Endothelial cell of umbilical vein (primary cell): ENCODE measurements at regions not wholly inside any gene's neighbourhood (a gene's known extent, or its start where the extent isn't known, plus 50 kb on each side); places are given as distances from the start of the nearest gene placed in this dataset.

Source experiments
- BruUV-seq: library from RNA; stranded (reverse); fragments of 400-500 nt; replicated peaks from 2 replicates; lab custom pipeline; 2021; lab: Mats Ljungman, UMichigan
- CTCF ChIA-PET: fragments of 300-600, 350-600 bp; sonication (Branson Sonifier 250); formaldehyde crosslinking; loops from one replicate; lab custom pipeline; 2021; ENCODE audit warnings: antibody characterized with exemption, inconsistent platforms; lab: Charles Lee
- POLR2A ChIA-PET: fragments of 300-600, 350-600 bp; sonication (Branson Sonifier 250); formaldehyde crosslinking; loops from one replicate; lab custom pipeline; 2021; ENCODE audit warnings: antibody characterized with exemption, inconsistent platforms; lab: Charles Lee
- DNase-seq: peaks from one replicate; pipeline ENCODE4 v3.0.0-alpha.2; 2011; ENCODE audit warnings: low read depth, low spot score
- FAIRE-seq: peaks from 2 replicates; lab custom pipeline; 2011; peaks lifted over from hg19 to GRCh38; lab: Jason Lieb, UNC
- H2AFZ ChIP-seq: 2 replicates; pipeline ENCODE4 v1.6.0; 2012; ENCODE audit warnings: low read depth, low read length, control low read depth, inconsistent platforms
- H3K27ac ChIP-seq: 2 replicates; pipeline ENCODE4 v1.5.1; 2011; ENCODE audit warnings: low read depth, mild to moderate bottlenecking, control low read depth, low read length, moderate library complexity; ENCODE audit not compliant: insufficient read depth
- H3K27me3 ChIP-seq, 2 experiments: 2 replicates each; pipeline versions ENCODE4 v1.6.0 to v1.6.1; 2011; ENCODE audit warnings: low read length in 2 of 2, mixed read lengths in 1 of 2; ENCODE audit not compliant: control insufficient read depth in 2 of 2, insufficient read depth in 2 of 2
- H3K36me3 ChIP-seq, 2 experiments: 2 replicates in 1 of 2; 3 replicates in 1 of 2; pipeline ENCODE4 v1.5.1; 2011; ENCODE audit warnings: low read length in 2 of 2, mild to moderate bottlenecking in 1 of 2, moderate library complexity in 1 of 2; ENCODE audit not compliant: control insufficient read depth in 2 of 2, insufficient read depth in 2 of 2; ENCODE audit errors: extremely low read depth in 1 of 2
- H3K4me1 ChIP-seq: 3 replicates; pipeline ENCODE4 v1.5.1; 2011; ENCODE audit warnings: mild to moderate bottlenecking, low read length; ENCODE audit not compliant: control insufficient read depth, insufficient read depth; ENCODE audit errors: extremely low read depth
- H3K4me2 ChIP-seq: 2 replicates; pipeline ENCODE4 v1.6.1; 2011; ENCODE audit warnings: low read length, control low read depth, mixed read lengths; ENCODE audit not compliant: insufficient read depth
- H3K4me3 ChIP-seq, 3 experiments: fragments of 200-600 bp in 1 of 3; sonication (generic), shearing (Covaris generic) in 1 of 3; replicated peaks in 1 of 3; 2 replicates each; pipeline ENCODE4 v1.5.1; 2011 to 2016; ENCODE audit warnings: control low read depth in 3 of 3, low read length in 3 of 3, mild to moderate bottlenecking in 2 of 3, inconsistent platforms in 1 of 3, low read depth in 1 of 3, moderate library complexity in 1 of 3; ENCODE audit not compliant: insufficient read depth in 1 of 3
- H3K79me2 ChIP-seq: 2 replicates; pipeline ENCODE4 v1.6.0; 2012; ENCODE audit warnings: low read length, inconsistent platforms; ENCODE audit not compliant: control insufficient read depth, insufficient read depth
- H3K9ac ChIP-seq: replicated peaks from 2 replicates; pipeline ENCODE3; 2011; ENCODE audit warnings: low read length, control low read depth; ENCODE audit not compliant: insufficient read depth; ENCODE audit errors: extremely low read depth
- H3K9me1 ChIP-seq: replicated peaks from 3 replicates; pipeline ENCODE4 v1.6.0; 2011; ENCODE audit warnings: mild to moderate bottlenecking, low read length; ENCODE audit not compliant: control insufficient read depth, insufficient read depth; ENCODE audit errors: extremely low read depth
- H3K9me3 ChIP-seq: replicated peaks from 2 replicates; pipeline ENCODE4 v1.5.1; 2012; ENCODE audit warnings: low read length, inconsistent platforms; ENCODE audit not compliant: control insufficient read depth, insufficient read depth
- H4K20me1 ChIP-seq: replicated peaks from 2 replicates; pipeline ENCODE3; 2011; ENCODE audit warnings: mild to moderate bottlenecking, low read length; ENCODE audit not compliant: control insufficient read depth, insufficient read depth; ENCODE audit errors: extremely low read depth
- CTCF ChIP-seq, 2 donors: IDR thresholded peaks; 1 replicate in 1 of 2; 2 replicates in 1 of 2; pipeline ENCODE4 v1.5.1; 2011; ENCODE audit warnings: low read length in 2 of 2, mild to moderate bottlenecking in 2 of 2, moderate library complexity in 2 of 2, control low read depth in 1 of 2, inconsistent platforms in 1 of 2, low read depth in 1 of 2; ENCODE audit not compliant: insufficient read depth in 1 of 2; ENCODE audit errors: extremely low read depth in 1 of 2
- EZH2 ChIP-seq: IDR thresholded peaks from 2 replicates; pipeline ENCODE4 v1.6.1; 2012; ENCODE audit warnings: borderline replicate concordance, low read depth, mild to moderate bottlenecking, moderate library complexity, low read length, inconsistent platforms; ENCODE audit not compliant: severe bottlenecking
- FOS ChIP-seq: IDR thresholded peaks from 2 replicates; pipeline ENCODE4 v1.6.1; 2011; ENCODE audit warnings: mild to moderate bottlenecking, low read length, moderate library complexity, borderline replicate concordance; ENCODE audit not compliant: insufficient read depth
- GATA2 ChIP-seq: IDR thresholded peaks from 2 replicates; pipeline ENCODE4 v1.7.0; 2011; ENCODE audit warnings: low read depth, mild to moderate bottlenecking, moderate library complexity, mixed read lengths, low read length; ENCODE audit not compliant: insufficient read length, insufficient read depth
- JUN ChIP-seq: IDR thresholded peaks from 2 replicates; pipeline ENCODE4 v1.6.1; 2011; ENCODE audit warnings: borderline replicate concordance, low read depth; ENCODE audit not compliant: insufficient read length, insufficient read depth
- MAX ChIP-seq: IDR thresholded peaks from 2 replicates; pipeline ENCODE4 v1.6.1; 2011; ENCODE audit not compliant: insufficient read depth, insufficient read length
- MYC ChIP-seq: IDR thresholded peaks from one replicate; pipeline ENCODE4 v1.6.1; 2011; ENCODE audit warnings: mild to moderate bottlenecking, low read depth, low read length
- POLR2A ChIP-seq: IDR thresholded peaks from 2 replicates; pipeline ENCODE4 v1.6.1; 2012; ENCODE audit warnings: low read depth, mild to moderate bottlenecking, control low read depth, low read length
- POLR2AphosphoS5 ChIP-seq: IDR thresholded peaks from 2 replicates; pipeline ENCODE4 v1.6.1; 2012; ENCODE audit warnings: low read depth, mild to moderate bottlenecking, control low read depth, low read length, moderate library complexity; ENCODE audit not compliant: insufficient read depth
- dilution Hi-C: fragments of 300-500 bp; cut with MboI; formaldehyde crosslinking; loops from one replicate; pipeline ENCODE4 v1.15.0; 2019; ENCODE audit warnings: low sequenced_read_pairs; ENCODE audit not compliant: extremely low pct_ligation_motif_present
- intact Hi-C: fragments of 100-400 bp; cut with micrococcal nuclease; formaldehyde crosslinking; loops from one replicate; pipeline ENCODE4 v1.10.0; 2022

GRCh38 chr2:36087344-36087743 is 268.2 kb upstream of the CRIM1 start:
- BruUV-seq = no TSS peak
- dilution Hi-C loops (no loop called here), intact Hi-C loops (no loop called here)
- Histone ChIP-seq H3K4me2 (no peak overlapping the region), H3K9me3 (no peaks in the 10 kb centered on the region), H3K27ac (no peak overlapping the region), H3K9ac (no peak overlapping the region), H4K20me1 (no peaks in the 10 kb centered on the region), H3K4me1 (no peaks in the 10 kb centered on the region), H3K36me3 (no peaks in the 10 kb centered on the region), H3K4me3 (no peak overlapping the region), H3K9me1 (no peaks in the 10 kb centered on the region), H2AFZ (no peak overlapping the region), H3K27me3 (peaks cover 0 to 1% of the 10 kb centered on the region in 2 experiments), H3K79me2 (no peaks in the 10 kb centered on the region)
- ChIA-PET CTCF (no interaction called here), POLR2A (no interaction called here)
- DNase-seq = no peak
- no peak for FAIRE-seq
- TF ChIP-seq FOS (no peak), CTCF (IDR thresholded peaks at IDR 0.05; ENCODE audit: extremely low read depth in 1 of 2, insufficient read depth in 1 of 2, low read depth in 1 of 2, low read length in 2 of 2) (no peak)

GRCh38 chr2:36079793-36080192 is 275.8 kb upstream of the CRIM1 start:
- Histone ChIP-seq H3K27ac (no peak overlapping the region), H2AFZ (no peak overlapping the region), H3K9ac (no peak overlapping the region), H3K4me3 (no peak overlapping the region), H3K4me1 (no peaks in the 10 kb centered on the region), H3K4me2 (no peak overlapping the region), H4K20me1 (no peaks in the 10 kb centered on the region), H3K9me3 (no peaks in the 10 kb centered on the region), H3K27me3 (peaks cover 0 to 1% of the 10 kb centered on the region in 2 experiments), H3K79me2 (no peaks in the 10 kb centered on the region), H3K36me3 (no peaks in the 10 kb centered on the region), H3K9me1 (no peaks in the 10 kb centered on the region)
- no TSS peak for BruUV-seq
- TF ChIP-seq POLR2AphosphoS5 (no peak), MAX (no peak), CTCF (IDR thresholded peaks at IDR 0.05; ENCODE audit: extremely low read depth in 1 of 2, insufficient read depth in 1 of 2, low read depth in 1 of 2, low read length in 2 of 2) (no peak), POLR2A (no peak), FOS (no peak), GATA2 (no peak), MYC (no peak), EZH2 (no peak), JUN (no peak)
- intact Hi-C loops = no loop called here
- no peak for DNase-seq
- CTCF ChIA-PET = interaction anchor here (0.6 kb wide), 1 partner anchor 94 kb away, joined by 5 read pairs; no protein-coding TSS in a partner anchor
- no peak for FAIRE-seq
- POLR2A ChIA-PET = no interaction called here
- dilution Hi-C loops = no loop called here
